Pons (tissue), 1 donor: ENCODE measurements at regions not wholly inside any gene's neighbourhood (a gene's known extent, or its start where the extent isn't known, plus 50 kb on each side); places are given as distances from the start of the nearest gene placed in this dataset.
"Not testable (repeated sequence)": the region's sequence is repeated elsewhere in the genome, so short reads cannot be mapped to it uniquely, and the experiment has no call there.

Experiments
- DNase-seq: peaks from one replicate; pipeline ENCODE4 v3.0.0-alpha.2; 2016; ENCODE audit warnings: low spot score

DNA sequence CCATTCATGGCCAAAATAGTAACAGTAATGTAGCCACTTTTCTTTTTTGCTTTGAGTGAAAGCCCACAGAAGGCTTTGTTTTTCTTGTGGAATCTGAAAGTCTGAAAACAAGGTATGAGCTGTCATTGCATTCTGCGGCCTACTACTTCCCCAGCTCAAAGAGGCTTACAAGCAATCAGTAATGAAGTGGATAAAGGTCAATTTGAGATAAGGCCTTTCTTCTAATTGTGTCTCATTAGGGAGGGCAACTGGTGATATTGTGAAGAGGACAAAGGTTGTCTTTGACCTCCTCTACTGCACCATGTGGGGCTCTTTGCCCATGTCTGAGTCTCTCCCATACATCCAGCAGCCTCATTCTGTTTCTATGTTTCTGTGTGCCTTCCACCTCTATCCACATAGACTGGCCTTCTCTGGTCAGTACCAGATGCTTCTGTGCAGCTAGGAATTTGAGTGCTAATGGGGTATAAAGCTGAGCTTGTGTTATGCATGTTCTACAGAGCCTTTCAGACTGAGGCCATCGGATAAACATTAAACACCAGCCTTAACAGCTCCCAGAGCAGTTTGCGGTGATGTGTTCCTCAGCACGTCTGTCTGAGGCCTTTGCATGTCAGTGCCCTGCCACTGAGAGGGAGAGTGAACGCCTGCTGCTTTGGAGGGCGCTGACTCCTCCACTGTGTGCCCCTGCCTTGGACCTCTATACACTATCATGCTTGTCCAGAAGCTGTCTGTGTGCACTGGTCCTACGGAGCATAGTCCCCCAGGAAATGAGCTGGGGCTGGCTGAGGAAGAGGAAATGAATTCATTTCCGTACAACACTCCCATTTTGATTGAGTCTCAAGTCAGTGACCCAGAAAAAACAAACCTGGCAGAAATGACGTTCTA, 80.2 kb downstream of the SH2D1A start:
- no peak for DNase-seq

DNA sequence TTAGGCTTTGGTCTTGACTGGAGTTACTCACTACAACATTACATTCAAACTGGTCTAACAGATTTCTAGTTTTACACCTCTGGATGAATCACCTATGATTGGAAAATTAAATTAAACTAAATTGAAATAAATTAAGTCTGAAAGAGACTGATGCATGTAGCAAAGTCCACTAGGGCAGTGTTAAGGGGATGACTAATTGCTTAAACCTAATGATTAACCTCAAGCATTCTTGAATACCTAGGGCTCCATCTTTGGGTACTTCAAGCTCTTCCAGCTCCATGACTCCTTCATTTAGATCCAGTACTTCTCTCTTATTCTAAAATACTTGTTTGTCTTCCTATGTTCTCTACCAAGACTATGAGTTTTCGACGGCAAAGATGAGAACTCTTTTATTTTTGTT, 86.8 kb downstream of the SH2D1A start:
- no peak for DNase-seq

DNA sequence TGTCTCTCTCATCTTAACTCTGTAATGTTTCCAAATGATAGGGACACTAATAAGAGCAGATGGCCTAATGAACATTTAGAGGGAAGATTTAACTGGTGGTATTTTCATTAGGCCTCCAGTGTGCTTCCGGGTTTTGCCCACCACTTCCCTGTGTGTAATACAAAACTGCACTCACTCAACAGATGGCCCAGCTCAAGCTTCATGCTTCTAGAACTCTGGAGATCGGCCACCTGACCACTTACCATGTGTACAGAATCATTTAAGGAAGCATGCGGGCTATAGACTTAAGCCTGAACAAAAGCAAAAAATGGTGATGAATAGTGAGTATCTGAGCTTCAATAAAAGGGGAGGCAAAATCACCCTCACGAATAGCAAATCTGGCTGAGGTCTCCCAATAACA, 89.3 kb downstream of the SH2D1A start:
- no peak for DNase-seq

DNA sequence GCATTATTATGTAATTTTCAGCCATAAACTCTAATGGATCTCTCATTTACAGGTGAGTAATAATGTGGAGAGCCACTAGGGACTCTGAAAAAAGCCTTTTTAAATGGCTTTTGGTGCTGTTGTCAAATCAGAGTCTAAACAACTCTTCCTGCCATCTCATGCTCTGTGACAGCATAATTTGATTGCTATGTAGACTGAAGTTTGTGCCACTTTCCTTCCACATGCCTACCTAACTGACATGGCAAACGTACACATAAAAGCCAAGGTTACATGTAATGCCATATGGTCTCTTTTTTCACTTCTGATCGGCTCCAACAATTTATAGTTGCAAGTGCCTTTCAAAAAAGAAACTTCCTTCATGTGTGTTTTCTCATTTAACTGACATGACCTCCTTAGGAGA, 94.3 kb downstream of the SH2D1A start:
- DNase-seq = no peak

DNA sequence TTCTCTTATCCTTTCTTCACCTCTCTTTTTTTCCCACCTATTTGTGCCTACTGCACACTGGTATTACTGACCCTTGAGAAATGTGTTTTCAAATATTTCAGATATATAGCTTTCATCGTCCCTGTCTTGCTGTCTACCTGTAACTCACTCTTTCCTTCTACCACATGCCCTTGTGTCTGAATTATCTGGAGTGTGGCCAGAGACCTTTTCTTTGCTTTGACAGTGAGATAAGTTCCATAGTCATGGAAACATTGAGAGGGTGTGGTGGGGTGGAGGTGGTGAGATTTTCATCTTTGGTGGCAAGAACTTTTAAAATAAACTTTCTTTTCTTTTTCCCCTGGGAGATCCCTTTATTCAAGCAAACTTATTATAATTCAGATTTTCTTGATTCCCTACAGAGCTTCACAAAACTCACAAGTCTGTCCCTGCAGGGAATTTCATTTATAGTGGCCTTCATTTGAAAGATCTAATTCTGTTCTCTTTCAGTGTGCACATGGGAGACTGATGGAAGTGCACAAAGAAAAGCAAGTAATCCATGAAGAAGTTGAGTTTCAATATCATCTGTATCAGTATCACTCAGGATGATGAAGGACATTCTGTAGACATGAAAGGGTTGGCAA, 95.7 kb downstream of the SH2D1A start:
- no peak for DNase-seq

DNA sequence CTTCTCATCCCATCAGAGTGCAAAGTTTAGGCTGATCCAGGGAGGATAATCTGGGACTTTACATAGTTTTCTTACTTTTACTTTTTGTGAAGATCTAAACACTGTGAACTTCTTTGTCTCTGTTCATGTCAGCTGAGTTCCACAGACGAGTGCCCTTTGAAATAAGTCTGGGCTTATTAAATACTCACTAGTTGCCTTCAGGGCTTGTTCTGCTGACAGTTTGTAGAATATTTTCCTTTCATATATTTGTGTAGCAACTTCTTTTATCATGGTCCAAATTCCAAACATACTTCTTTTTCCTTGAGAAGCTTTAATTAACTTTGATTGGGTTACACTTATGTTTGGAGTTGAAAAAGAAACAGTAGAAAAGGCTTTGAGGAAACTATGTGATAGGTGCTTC, 109.6 kb downstream of the SH2D1A start:
- DNase-seq = no peak

DNA sequence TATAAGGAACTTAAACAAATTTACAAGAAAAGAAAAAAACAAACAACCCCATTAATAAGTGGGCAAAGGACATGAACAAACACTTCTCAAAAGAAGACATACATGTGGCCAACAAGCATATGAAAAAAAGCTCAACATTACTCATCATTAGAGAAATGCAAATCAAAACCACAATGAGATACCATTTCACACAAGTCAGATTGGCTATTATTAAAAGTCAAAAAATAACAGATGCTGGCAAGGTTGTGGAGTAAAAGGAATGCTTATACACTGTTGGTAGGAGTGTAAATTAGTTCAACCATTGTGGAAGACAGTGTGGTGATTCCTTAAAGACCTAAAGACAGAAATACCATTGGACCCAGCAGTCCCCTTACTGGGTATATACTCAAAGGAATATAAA, 113.5 kb downstream of the SH2D1A start:
- not testable (repeated sequence) for DNase-seq

DNA sequence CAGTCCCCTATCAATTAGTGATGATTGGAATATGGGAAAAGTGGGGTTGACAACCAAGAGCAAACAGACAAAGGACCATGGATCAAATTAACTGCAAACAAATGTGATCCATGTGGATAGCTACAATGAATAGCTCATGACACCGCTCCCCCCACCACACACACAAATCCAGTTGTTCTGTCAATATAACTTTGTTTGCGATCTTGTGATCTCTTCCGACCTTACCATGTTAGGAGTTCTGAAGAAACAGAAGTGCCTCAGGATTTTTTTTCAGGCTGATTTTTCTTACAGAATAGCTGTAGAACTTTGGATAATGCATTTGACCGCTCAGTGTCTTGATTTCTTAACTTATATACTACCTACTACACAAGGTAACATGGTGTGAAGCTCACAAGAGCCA, 116.6 kb downstream of the SH2D1A start:
- no peak for DNase-seq

DNA sequence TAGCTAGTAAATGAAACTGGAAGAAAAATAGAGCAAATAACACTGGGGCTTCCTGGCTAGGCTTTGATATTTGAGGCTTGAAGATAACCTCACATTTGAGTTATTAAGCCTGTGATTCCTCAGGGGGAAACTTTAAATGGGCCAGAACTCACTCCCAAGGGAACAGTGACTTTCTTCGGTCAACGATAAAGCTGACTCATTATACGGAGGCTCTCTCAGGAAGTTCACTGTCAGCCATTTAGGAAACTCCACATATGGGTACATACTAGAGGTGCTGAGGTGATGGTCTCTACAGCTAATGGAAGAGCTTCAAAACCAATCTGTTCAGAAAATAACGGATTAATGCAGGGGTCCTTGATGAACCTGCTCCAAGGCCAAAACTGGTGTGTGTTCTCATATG, 120.8 kb downstream of the SH2D1A start:
- no peak for DNase-seq

DNA sequence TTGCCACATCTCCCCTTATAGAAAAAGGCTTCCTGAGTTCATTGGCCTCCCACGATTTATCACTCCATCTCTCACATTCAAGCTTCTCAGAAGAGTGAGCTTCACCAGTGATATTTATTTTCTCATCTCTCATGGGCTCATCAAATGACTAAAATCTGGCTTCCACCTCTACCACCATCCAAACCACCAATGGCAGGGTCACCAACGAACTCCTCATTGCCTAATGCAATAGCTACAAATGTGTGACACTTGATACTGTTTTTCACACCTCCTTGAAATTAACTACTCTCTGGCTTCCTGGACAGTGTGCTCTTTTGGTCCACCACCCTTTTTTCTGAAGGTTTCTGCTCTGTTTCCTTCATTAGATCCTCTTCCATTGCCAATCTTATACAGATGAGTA, 129.0 kb downstream of the SH2D1A start:
- no peak for DNase-seq

DNA sequence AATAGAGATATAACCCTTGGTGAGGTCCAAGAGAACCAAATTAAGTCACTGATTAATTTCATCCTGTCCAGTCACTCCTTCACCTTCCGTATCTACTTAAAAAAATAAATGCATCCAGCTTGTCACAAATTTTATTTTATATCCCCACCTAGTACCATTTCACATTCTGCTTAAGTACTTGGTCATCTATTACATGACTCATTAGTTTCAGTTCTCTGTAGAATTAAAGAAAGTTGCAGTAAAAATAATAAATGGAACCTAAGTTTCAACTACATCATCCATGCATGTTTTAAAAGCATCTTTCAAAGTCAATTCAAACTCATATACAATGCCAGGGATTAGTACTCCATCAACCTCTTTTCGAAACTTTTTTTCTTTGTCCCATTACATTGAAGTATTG, 130.2 kb downstream of the SH2D1A start:
- no peak for DNase-seq

DNA sequence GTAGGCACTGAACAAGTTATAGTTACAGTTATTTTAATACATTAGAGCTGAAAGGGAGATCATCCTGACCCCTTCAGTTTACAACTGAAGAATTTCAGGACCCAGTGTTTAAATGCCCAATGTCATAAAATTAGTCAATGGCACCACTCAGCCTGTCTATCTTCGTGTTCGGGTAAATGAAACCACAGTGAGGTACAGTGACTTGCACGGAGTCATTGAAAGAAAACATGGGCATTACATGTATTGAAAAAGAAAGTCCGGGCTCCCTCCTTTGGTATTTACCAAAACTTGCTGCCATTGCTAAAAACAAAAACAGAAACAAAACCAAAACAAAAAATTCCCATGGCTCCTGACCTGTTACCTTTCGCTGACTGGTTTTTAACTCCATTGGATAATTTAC, 131.7 kb downstream of the SH2D1A start:
- DNase-seq = no peak

DNA sequence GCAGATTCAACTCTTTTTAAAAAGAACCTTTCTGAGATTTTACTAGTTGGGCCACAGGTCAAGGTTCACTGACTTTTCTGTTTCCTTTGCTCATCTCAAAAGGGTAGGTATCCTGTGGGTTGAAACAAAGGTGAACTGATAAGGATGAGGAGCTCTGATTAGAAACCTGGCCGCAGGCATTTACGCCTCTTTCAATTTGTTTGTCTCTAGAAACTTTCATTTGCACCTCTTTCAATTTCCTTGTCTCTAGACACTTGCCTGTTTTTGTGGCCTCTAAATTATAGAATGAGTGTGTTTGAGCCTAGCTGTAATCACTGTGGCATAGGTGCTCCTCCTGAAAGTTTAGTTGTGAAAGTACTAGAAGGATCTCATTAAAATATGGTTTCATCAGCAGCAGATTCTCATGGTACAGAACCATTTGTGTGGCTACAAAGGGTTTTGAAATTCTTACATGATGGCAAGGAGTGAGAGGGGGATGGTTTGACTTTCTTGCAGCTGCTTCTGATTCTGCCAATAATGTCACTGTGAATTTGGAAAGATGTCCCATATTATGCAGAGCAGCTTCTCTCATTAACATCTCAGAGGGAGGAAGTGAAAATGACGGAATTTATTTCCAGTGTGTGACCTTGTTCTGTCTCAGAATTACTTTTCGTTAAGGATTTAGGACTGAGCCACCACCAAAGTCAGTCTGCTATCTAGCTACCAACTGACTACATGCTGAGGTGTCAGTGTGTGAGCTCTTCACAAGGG, 142.2 kb downstream of the SH2D1A start:
- no peak for DNase-seq

DNA sequence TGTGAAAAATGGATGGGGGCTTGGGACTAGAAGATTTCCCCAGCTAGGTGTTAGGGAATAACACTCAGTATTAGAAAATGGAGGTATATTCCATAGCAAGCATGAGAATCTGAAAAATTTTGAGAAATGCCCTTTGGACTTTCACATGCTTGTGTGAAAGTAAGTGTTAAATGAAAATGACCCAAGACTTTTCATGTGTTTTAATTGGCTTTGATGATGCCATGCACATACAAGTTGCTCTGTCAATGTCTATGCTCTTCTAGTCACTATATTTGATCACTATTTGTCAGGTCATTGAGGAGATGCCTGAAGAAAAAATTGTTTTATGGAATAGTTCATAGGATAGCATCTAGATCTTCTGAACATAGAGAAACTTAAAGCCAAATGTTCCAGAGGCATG, 147.6 kb downstream of the SH2D1A start:
- DNase-seq = no peak

DNA sequence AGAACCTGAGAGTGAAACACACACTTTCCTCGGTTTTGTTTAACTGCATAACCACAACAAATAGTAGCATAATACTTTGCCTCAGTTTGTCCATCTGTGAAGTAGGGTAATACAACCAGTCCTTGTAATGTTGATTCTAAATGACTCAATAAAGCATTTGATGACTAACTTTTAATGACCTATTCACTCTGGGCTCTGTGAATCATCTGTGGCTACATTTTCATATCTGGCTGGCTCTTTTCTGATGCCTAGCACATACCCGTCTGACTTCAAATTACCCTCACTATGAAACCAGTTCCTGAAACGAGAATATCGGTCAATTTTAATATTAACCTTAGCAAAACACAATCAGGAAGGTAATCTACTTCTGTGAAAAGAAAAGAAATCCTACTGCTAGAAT, 151.0 kb downstream of the SH2D1A start:
- no peak for DNase-seq

DNA sequence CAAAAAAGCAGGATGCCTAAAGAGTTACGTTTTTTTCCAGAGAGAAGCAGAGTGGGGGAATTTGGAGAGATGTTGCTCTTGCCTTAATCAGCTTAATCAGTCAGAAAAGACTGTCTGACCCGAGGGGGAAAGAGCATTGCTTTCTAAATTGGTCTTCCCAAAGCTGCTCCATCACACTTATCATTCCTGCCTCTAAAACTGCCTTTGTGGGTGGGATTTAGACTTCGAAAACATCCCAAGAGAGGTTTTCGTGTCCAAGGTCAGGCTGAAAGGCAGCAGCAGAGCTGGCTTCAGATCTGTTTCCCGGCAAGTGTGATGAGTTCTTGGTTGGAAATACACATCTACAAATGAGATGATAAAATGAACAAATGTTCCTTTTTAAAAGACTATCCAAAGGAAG, 155.2 kb downstream of the SH2D1A start:
- DNase-seq = no peak

DNA sequence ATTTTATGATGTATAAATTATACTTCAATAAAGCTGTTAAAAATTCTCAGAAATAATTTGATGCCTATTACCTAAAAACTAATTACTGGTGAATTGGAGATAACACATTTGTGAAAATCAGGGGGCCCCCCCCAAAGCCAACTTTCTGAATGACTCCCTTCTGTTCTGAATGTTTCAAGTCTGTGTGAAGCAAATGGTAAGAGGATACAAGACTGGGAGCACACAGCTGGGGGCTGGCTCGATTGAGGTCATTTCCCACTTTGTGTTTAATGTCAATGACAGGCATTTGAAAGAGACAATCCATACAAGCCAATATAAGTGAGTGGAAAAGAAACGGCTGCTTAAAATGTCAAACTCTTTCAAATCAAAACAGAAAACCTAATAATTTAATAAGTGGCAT, 155.8 kb downstream of the SH2D1A start:
- DNase-seq = no peak

DNA sequence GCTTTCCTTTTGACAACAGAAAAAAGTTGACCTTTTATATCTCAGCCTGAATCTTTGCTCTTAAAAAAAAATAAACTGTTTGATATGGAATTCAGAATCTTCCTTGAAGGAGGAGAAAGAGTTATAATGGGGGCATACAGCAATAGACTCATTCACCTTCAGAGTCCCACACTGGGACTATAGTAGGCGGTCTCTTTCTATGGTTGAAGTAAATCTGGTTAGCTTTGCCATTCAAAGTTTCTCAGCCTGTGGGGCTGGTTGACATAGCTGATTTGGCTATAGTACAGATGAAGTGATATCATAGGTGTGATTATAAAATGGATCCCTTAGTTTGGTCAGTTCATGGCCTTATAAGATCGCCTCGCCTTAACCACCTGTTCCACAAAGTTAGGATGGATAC, 156.2 kb downstream of the SH2D1A start:
- no peak for DNase-seq

DNA sequence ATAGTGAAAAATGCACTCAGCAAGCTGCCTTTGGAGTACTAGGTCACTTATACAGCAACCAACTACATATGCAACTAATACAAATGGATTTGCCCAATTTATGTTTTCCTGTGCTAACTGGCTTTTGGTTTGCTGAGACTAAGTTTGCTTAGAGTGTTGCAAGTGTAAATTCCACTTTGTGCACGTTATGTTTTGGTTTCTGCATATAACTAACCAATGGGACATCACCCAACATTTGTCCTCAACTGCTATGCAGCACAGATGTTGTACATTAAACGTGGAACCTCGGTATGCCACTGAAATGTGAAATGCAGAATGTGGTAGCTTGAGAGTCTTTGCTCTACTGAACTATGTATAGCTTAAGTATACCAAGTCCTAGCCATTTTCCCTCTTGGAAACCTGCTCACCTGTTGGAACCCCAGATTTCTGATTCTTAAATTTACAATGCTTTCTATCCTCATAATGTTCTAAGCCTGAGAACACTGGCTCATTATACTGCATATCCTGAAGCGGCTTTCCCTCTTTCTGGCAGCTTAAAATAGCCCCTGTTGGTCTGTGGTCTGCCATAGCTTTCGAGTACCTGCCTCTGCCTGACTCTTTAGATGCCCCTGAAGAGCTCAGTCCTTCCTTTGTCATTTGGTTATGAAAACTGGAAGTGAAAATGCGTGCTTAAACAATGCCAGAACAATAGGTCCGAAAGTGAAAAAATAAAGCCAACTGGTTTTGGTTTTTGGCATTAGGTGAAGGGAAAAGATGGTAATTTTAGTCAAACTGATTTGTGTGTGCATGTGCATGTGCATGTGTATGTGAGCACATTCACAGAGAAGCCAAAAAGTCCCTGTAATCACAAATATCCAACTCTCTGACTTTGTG, 158.0 kb downstream of the SH2D1A start:
- DNase-seq = no peak

DNA sequence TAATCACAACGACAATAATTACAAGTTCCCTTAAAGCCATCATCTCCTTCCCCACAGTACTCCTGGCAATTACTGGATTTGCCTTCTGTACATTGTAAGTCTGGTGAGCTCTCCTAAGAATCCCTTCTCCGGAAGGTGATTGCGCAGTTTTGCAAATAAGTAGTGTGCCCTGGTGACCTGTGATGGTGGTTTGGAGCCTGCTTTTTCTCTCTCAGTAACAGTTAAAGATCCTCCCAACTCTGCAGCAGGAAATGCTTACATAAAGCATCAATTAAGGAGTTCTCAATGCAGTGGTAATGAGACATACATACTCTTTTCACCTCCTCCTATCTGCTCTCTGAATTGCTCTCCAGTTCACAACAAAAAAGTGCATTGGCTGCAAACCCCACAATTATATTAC, 159.7 kb downstream of the SH2D1A start:
- no peak for DNase-seq

DNA sequence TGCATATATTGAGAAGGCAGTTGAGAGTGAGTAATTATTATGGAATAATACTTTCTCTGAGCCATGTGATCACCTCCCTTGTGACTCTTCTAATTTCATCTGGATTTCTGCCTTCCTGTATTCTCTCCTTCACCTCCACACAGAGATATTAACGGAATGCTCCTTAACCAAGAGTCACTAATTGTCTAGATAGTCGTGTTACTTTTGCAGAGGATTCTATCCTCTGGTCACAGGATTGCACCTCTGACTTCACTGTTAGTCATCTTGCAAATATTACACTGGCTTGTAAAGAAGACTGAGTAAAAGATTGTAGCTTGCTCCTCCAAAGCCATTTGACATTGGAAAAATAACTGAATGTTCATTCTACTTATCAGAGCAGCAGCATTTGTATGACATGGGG, 160.9 kb downstream of the SH2D1A start:
- DNase-seq = no peak

DNA sequence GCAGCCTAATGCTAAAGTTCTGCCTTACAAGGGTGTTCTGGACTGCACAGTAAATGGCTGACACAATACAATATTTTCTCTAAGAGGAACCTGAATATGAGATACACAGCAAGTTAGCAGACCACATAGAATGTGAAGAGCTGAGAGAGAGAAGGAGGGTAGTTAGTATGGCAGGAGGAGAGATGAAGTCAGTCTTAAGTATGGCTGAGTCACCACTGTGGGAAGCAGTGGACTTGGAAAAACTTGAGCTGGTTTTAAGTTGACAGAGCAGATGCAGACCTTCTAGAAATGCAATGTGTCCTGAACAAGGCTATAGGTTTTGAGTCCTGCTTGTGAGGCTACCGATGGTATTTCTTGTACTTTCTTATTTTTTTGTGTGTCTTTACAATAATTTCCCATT, 172.5 kb downstream of the SH2D1A start:
- no peak for DNase-seq
